OCI-LY3 (cell line): ENCODE measurements at regions not wholly inside any gene's neighbourhood (a gene's known extent, or its start where the extent isn't known, plus 50 kb on each side); places are given as distances from the start of the nearest gene placed in this dataset.
"Not testable (repeated sequence)": the region's sequence is repeated elsewhere in the genome, so short reads cannot be mapped to it uniquely, and the experiment has no call there.

Source experiments
- H2AFZ ChIP-seq: fragments of 200-600, 300-600 bp; shearing (Covaris generic); 2 replicates; pipeline ENCODE4 v1.6.0; 2014; ENCODE audit warnings: antibody characterized with exemption, low read depth, low read length
- H3K27ac ChIP-seq: fragments of 200-600, 300-600 bp; sonication (generic); 2 replicates; pipeline ENCODE4 v1.5.1; 2014; ENCODE audit warnings: mild to moderate bottlenecking, low read length, moderate library complexity, mixed read lengths
- H3K27me3 ChIP-seq: fragments of 200-600, 300-600 bp; sonication (generic); 2 replicates; pipeline ENCODE4 v1.6.1; 2014; ENCODE audit warnings: low read depth, low read length, mixed read lengths
- H3K36me3 ChIP-seq: fragments of 200-600, 300-600 bp; sonication (generic); replicated peaks from 2 replicates; pipeline ENCODE3; 2014; ENCODE audit warnings: low read depth, low read length, mixed read lengths
- H3K4me1 ChIP-seq: fragments of 300-600, 200-600 bp; sonication (generic); 2 replicates; pipeline ENCODE4 v1.6.1; 2014; ENCODE audit warnings: low read length, mixed read lengths
- H3K4me2 ChIP-seq: fragments of 200-600, 300-600 bp; sonication (generic); 2 replicates; pipeline ENCODE4 v1.6.1; 2014; ENCODE audit warnings: low read length, mixed read lengths
- H3K4me3 ChIP-seq: fragments of 300-600, 200-600 bp; sonication (generic); 2 replicates; pipeline ENCODE4 v1.5.1; 2014; ENCODE audit warnings: antibody characterized with exemption, mild to moderate bottlenecking, low read length, moderate library complexity
- H3K79me2 ChIP-seq: fragments of 300-600, 200-600 bp; shearing (Covaris generic); 2 replicates; pipeline ENCODE4 v1.6.1; 2014; ENCODE audit warnings: mild to moderate bottlenecking, low read length, mixed read lengths
- H3K9ac ChIP-seq: fragments of 300-600, 200-600 bp; shearing (Covaris generic); 2 replicates; pipeline ENCODE4 v1.6.0; 2014; ENCODE audit warnings: mild to moderate bottlenecking, low read length, moderate library complexity
- H3K9me3 ChIP-seq: fragments of 200-600, 300-600 bp; shearing (Covaris generic); 2 replicates; pipeline ENCODE4 v1.6.1; 2014; ENCODE audit warnings: low read length, mixed read lengths; ENCODE audit not compliant: insufficient read depth
- H4K20me1 ChIP-seq: fragments of 200-600, 300-600 bp; sonication (generic); 2 replicates; pipeline ENCODE4 v1.6.1; 2016; ENCODE audit warnings: low read length, mixed read lengths; ENCODE audit not compliant: insufficient read depth
- CTCF ChIP-seq: fragments of 200-600, 300-600 bp; sonication (generic); IDR thresholded peaks from 2 replicates; pipeline ENCODE4 v1.5.1; 2014; ENCODE audit warnings: antibody characterized with exemption, low read length, low read depth
- EZH2phosphoT487 ChIP-seq: fragments of 200-600 bp; shearing (Covaris generic); IDR thresholded peaks from 2 replicates; pipeline ENCODE4 v1.6.1; 2018; ENCODE audit warnings: antibody characterized with exemption, mixed run types, low read depth

- no peak overlapping the region for H2AFZ ChIP-seq
- H3K4me2 ChIP-seq = no peak overlapping the region
- no peaks in the 10 kb centered on the region for H3K27me3 ChIP-seq
These were observed 181.6 kb upstream of the MAP1B start for GRCh38 chr5:71925608-71926091.

GRCh38 chr5:71929003-71929402 lies 178.3 kb upstream of the MAP1B start:
- H3K27me3 ChIP-seq = no peaks in the 10 kb centered on the region
- H3K27ac ChIP-seq = no peak overlapping the region
- H3K9me3 ChIP-seq = no peaks in the 10 kb centered on the region
- no peak overlapping the region for H3K4me2 ChIP-seq
- H3K4me1 ChIP-seq = no peaks in the 10 kb centered on the region
- H3K36me3 ChIP-seq = no peaks in the 10 kb centered on the region
- H3K9ac ChIP-seq = no peak overlapping the region
- TF ChIP-seq CTCF = no peak
- no peak for TF ChIP-seq EZH2phosphoT487
- H3K79me2 ChIP-seq = no peaks in the 10 kb centered on the region
- H3K4me3 ChIP-seq = no peak overlapping the region
- no peaks in the 10 kb centered on the region for H4K20me1 ChIP-seq
- no peak overlapping the region for H2AFZ ChIP-seq

More at GRCh38 chr5:71925608-71926091, 181.6 kb upstream of the MAP1B start:
- TF ChIP-seq EZH2phosphoT487 (no peak), CTCF (no peak)
- H3K36me3 ChIP-seq = no peaks in the 10 kb centered on the region
- no peaks in the 10 kb centered on the region for H3K4me1 ChIP-seq
- no peaks in the 10 kb centered on the region for H3K79me2 ChIP-seq
- no peak overlapping the region for H3K27ac ChIP-seq
- H3K4me3 ChIP-seq = no peak overlapping the region
- no peak overlapping the region for H3K9ac ChIP-seq
- H3K9me3 ChIP-seq = no peaks in the 10 kb centered on the region
- H4K20me1 ChIP-seq = no peaks in the 10 kb centered on the region

GRCh38 chr5:71930554-71930953 lies 176.7 kb upstream of the MAP1B start:
- not testable (repeated sequence) for H3K36me3 ChIP-seq, H3K4me3 ChIP-seq, H3K79me2 ChIP-seq, H3K9me3 ChIP-seq, H3K4me2 ChIP-seq, H4K20me1 ChIP-seq, H3K9ac ChIP-seq, H3K27ac ChIP-seq, H3K27me3 ChIP-seq, H2AFZ ChIP-seq, H3K4me1 ChIP-seq

GRCh38 chr5:71932131-71932654 lies 175.1 kb upstream of the MAP1B start:
- Histone ChIP-seq H3K9me3 (no peaks in the 10 kb centered on the region), H3K79me2 (no peaks in the 10 kb centered on the region), H3K27me3 (no peaks in the 10 kb centered on the region), H3K36me3 (no peaks in the 10 kb centered on the region), H3K9ac (no peak overlapping the region), H3K4me3 (no peak overlapping the region), H4K20me1 (no peaks in the 10 kb centered on the region), H3K4me2 (no peak overlapping the region), H2AFZ (no peak overlapping the region), H3K4me1 (no peaks in the 10 kb centered on the region), H3K27ac (no peak overlapping the region)
- no peak for TF ChIP-seq CTCF
- TF ChIP-seq EZH2phosphoT487 = no peak
